HepG2 (cell line): ENCODE measurements at regions not wholly inside any gene's neighbourhood (a gene's known extent, or its start where the extent isn't known, plus 50 kb on each side); places are given as distances from the start of the nearest gene placed in this dataset.

Experiments
- ATAC-seq: fragments of 200-7000 bp; cut with Tn5 transposase; 3 replicates; pipeline ENCODE4 v1.9.1; 2020; ENCODE audit warnings: mild to moderate bottlenecking, moderate library complexity
- BruUV-seq: library from RNA; stranded (reverse); fragments of 400-500 nt; replicated peaks from 2 replicates; lab custom pipeline; 2021; lab: Mats Ljungman, UMichigan
- CTCF ChIA-PET: fragments of 300-600 bp; formaldehyde crosslinking; extraction: SDS; loops from one replicate; lab custom pipeline; 2021; ENCODE audit warnings: low total read pairs, inconsistent platforms, low intra/inter-chr PET ratio; lab: Yijun Ruan, JAX
- POLR2A ChIA-PET: fragments of 350-600 bp; sonication (Branson Sonifier 250); formaldehyde crosslinking; loops from one replicate; lab custom pipeline; 2020; ENCODE audit warnings: antibody characterized with exemption, inconsistent platforms; lab: Yijun Ruan, JAX
- DNase-seq: peaks from one replicate; pipeline ENCODE4 v3.0.0-alpha.2; 2015; ENCODE audit warnings: low spot score
- FAIRE-seq: peaks from 3 replicates; lab custom pipeline; 2011; peaks lifted over from hg19 to GRCh38; lab: Jason Lieb, UNC
- H2AFZ ChIP-seq: one replicate; pipeline ENCODE4 v1.6.1; 2011; ENCODE audit warnings: low read length, inconsistent platforms
- H3K27ac ChIP-seq: fragments of 300-600 bp; 3 replicates; pipeline ENCODE4 v1.8.0; 2011; ENCODE audit warnings: mixed run types, mild to moderate bottlenecking, mixed read lengths, low read length, inconsistent platforms; ENCODE audit not compliant: insufficient read depth; ENCODE audit errors: extremely low read length
- H3K27me3 ChIP-seq, 2 experiments: fragments of 200-600 bp in 1 of 2; 2 replicates in 1 of 2; 3 replicates in 1 of 2; pipeline versions ENCODE4 v1.6.0 to v1.8.0; 2011; ENCODE audit warnings: low read length in 2 of 2, mild to moderate bottlenecking in 2 of 2, moderate library complexity in 2 of 2, inconsistent platforms in 1 of 2; ENCODE audit not compliant: insufficient read depth in 2 of 2, control insufficient read depth in 1 of 2
- H3K36me3 ChIP-seq, 2 experiments: fragments of 200-600 bp in 1 of 2; replicated peaks in 1 of 2; 2 replicates in 1 of 2; 3 replicates in 1 of 2; pipeline versions ENCODE4 v1.5.1 to v1.8.0; 2011; ENCODE audit warnings: low read length in 2 of 2, inconsistent platforms in 1 of 2; ENCODE audit not compliant: insufficient read depth in 2 of 2, control insufficient read depth in 1 of 2
- H3K4me1 ChIP-seq: 2 replicates; pipeline ENCODE4 v1.5.1; 2012; ENCODE audit warnings: low read length, inconsistent platforms; ENCODE audit not compliant: insufficient read depth
- H3K4me2 ChIP-seq: 2 replicates; pipeline ENCODE4 v1.6.0; 2011; ENCODE audit warnings: low read depth, low read length, inconsistent platforms
- H3K4me3 ChIP-seq, 3 experiments: fragments of 200-600 bp in 1 of 3; sonication (generic), shearing (Covaris generic) in 1 of 3; replicated peaks in 1 of 3; 2 replicates each; pipeline ENCODE4 v1.5.1; 2011 to 2016; ENCODE audit warnings: low read length in 3 of 3, inconsistent platforms in 2 of 3, low read depth in 2 of 3, mild to moderate bottlenecking in 2 of 3, control low read depth in 1 of 3, mixed read lengths in 1 of 3; ENCODE audit not compliant: insufficient read depth in 1 of 3
- H3K79me2 ChIP-seq: one replicate; pipeline ENCODE4 v1.6.1; 2011; ENCODE audit warnings: low read length, inconsistent platforms; ENCODE audit not compliant: insufficient read depth
- H3K9ac ChIP-seq: 2 replicates; pipeline ENCODE4 v1.6.0; 2011; ENCODE audit warnings: mild to moderate bottlenecking, low read depth, low read length, inconsistent platforms; ENCODE audit not compliant: insufficient read depth
- H3K9me3 ChIP-seq: 2 replicates; pipeline ENCODE4 v1.5.1; 2012; ENCODE audit warnings: mild to moderate bottlenecking, low read length
- H4K20me1 ChIP-seq: 2 replicates; pipeline ENCODE4 v1.6.0; 2011; ENCODE audit warnings: inconsistent platforms, mild to moderate bottlenecking, low read length, moderate library complexity; ENCODE audit not compliant: insufficient read depth
- HNRNPK ChIP-seq: fragments of 200-400 bp; formaldehyde crosslinking; IDR thresholded peaks from 2 replicates; pipeline ENCODE4 v1.6.1; 2018; ENCODE audit warnings: low read length, low read depth, moderate library complexity, mild to moderate bottlenecking; ENCODE audit not compliant: poor library complexity, severe bottlenecking
- PHF21A ChIP-seq: sonication (generic); formaldehyde crosslinking; IDR thresholded peaks from 2 replicates; pipeline ENCODE4 v1.5.0; 2020; ENCODE audit warnings: mild to moderate bottlenecking, missing genetic modification reagents
- PHF8 ChIP-seq: sonication (generic); formaldehyde crosslinking; IDR thresholded peaks from 2 replicates; pipeline ENCODE4 v1.5.0; 2020; ENCODE audit warnings: missing genetic modification reagents
- RBM22 ChIP-seq: fragments of 200-400 bp; formaldehyde crosslinking; optimal IDR thresholded peaks from 2 replicates; pipeline ENCODE3; 2017; ENCODE audit warnings: mild to moderate bottlenecking, low read length, moderate library complexity
- SAFB2 ChIP-seq: sonication (generic); formaldehyde crosslinking; IDR thresholded peaks from 2 replicates; pipeline ENCODE4 v1.5.1; 2020; ENCODE audit warnings: missing genetic modification reagents, low read depth, mild to moderate bottlenecking, borderline replicate concordance
- ZNF235 ChIP-seq: sonication (generic); formaldehyde crosslinking; IDR thresholded peaks from 2 replicates; pipeline ENCODE4 v1.8.1; 2023; ENCODE audit warnings: mild to moderate bottlenecking, missing genetic modification reagents, borderline replicate concordance
- ZNF335 ChIP-seq: sonication (generic); formaldehyde crosslinking; IDR thresholded peaks from 2 replicates; pipeline ENCODE4 v1.4.0; 2020; ENCODE audit warnings: missing genetic modification reagents
- ZNF383 ChIP-seq: sonication (generic); formaldehyde crosslinking; IDR thresholded peaks from 2 replicates; pipeline ENCODE4 v1.4.0; 2020; ENCODE audit warnings: missing genetic modification reagents, mild to moderate bottlenecking, borderline replicate concordance
- ZNF75D ChIP-seq: sonication (generic); formaldehyde crosslinking; IDR thresholded peaks from 2 replicates; pipeline ENCODE4 v1.8.1; 2023; ENCODE audit warnings: missing genetic modification reagents, mild to moderate bottlenecking, borderline replicate concordance
- ZNF773 ChIP-seq: sonication (generic); formaldehyde crosslinking; IDR thresholded peaks from 2 replicates; pipeline ENCODE4 v1.4.0; 2020; ENCODE audit warnings: missing genetic modification reagents, borderline replicate concordance
- ZNF878 ChIP-seq: sonication (generic); formaldehyde crosslinking; IDR thresholded peaks from 2 replicates; pipeline ENCODE4 v1.8.1; 2023; ENCODE audit warnings: mild to moderate bottlenecking, missing genetic modification reagents, moderate library complexity
- ZSCAN31 ChIP-seq: sonication (generic); formaldehyde crosslinking; IDR thresholded peaks from 2 replicates; pipeline ENCODE4 v1.5.0; 2020; ENCODE audit warnings: low read depth, mild to moderate bottlenecking, missing genetic modification reagents
- WGBS: methylation state at CpG from one replicate; pipeline ENCODE4 v1.1.6; 2017; ENCODE audit warnings: low lambda C conversion rate; 5-methylcytosine and 5-hydroxymethylcytosine counted together
- in situ Hi-C: cut with HindIII; loops from 2 replicates; pipeline ENCODE4 v1.10.0; 2017; ENCODE audit warnings: low pct_unique_long_range_greater_than_20kb; ENCODE audit not compliant: extremely low pct_ligation_motif_present
- intact Hi-C: fragments of 100-400 bp; cut with micrococcal nuclease; formaldehyde crosslinking; loops from one replicate; pipeline ENCODE4 v1.10.0; 2022; ENCODE audit not compliant: unreplicated experiment
- TF ChIP-seq, protein P1 (sequence below): sonication (generic); formaldehyde crosslinking; IDR thresholded peaks from 2 replicates; pipeline ENCODE4 v1.8.0; 2022; ENCODE audit warnings: mild to moderate bottlenecking, missing genetic modification reagents, moderate library complexity
- TF ChIP-seq, protein P2 (sequence below): sonication (generic); formaldehyde crosslinking; IDR thresholded peaks from 2 replicates; pipeline ENCODE4 v1.8.1; 2023; ENCODE audit warnings: mild to moderate bottlenecking, missing genetic modification reagents

DNA sequence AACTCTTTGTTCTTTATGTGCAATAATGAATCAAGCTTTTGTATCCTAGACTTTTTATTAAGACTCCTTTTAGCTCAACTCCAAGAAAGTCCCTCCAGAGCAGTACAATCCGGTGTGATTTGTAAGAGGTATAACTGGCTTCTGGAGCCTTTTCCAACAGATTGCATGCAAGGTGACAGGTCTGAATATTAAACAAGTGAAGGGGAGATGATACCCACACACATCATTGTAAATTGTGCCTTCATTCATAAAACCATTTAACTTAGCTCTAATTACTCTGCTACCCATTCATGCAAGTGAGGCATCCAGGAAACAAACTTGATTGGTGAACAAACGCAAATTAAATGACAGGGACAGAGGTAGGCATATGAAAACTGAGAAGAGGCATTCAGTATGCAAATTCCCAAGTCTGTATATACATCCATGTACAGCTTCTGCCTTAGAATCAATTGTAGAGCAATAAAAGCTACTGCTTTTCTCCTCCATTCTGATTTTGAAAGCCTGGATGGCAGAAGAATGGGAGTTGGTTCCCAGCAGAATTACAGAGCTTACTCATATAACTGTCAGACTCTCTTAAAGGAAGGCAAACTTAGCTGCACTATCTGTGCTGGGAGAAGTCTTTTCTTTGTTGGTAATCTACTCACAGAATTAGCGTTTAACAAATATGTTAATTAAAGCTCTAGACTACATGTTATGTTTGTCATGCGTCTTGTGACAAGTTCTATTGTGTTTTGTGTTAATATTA is 261.0 kb upstream of the CDH6 start (continued):
- no peak for TF ChIP-seq ZSCAN31

DNA sequence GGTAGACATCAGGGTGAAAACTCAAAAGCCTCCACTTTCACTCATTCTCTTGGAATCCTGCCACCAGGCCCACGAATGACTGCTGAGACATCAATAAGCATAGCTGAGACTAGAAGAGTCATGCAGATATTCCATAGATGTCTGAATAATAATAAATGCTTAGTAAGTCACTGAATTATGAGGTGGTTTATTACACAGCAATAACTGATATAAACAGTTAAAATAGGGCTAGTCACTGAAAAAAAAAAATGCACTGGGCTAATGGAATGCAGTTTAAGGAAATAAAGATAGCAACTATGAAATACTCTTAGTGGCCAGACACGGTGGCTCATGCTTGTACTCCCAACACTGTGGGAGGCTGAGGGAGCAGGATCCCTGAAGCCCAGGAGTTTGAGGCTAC is 262.8 kb upstream of the CDH6 start:
- FAIRE-seq = no peak
- in situ Hi-C loops = no loop called here
- Histone ChIP-seq H3K27me3 (no peaks in the 10 kb centered on the region), H3K4me3 (no peak overlapping the region), H4K20me1 (no peaks in the 10 kb centered on the region), H3K9me3 (no peaks in the 10 kb centered on the region), H3K4me2 (no peak overlapping the region), H3K9ac (no peak overlapping the region), H3K79me2 (no peaks in the 10 kb centered on the region), H3K4me1 (no peaks in the 10 kb centered on the region), H3K27ac (no peak overlapping the region), H2AFZ (no peak overlapping the region), H3K36me3 (no peaks in the 10 kb centered on the region)
- ATAC-seq = no peak
- ChIA-PET CTCF (no interaction called here), POLR2A (no interaction called here)
- intact Hi-C loops = no loop called here
- no peak for TF ChIP-seq RBM22
- no peak for TF ChIP-seq ZNF773 (CRISPR knock-in tag)
- TF ChIP-seq, protein P1, sequence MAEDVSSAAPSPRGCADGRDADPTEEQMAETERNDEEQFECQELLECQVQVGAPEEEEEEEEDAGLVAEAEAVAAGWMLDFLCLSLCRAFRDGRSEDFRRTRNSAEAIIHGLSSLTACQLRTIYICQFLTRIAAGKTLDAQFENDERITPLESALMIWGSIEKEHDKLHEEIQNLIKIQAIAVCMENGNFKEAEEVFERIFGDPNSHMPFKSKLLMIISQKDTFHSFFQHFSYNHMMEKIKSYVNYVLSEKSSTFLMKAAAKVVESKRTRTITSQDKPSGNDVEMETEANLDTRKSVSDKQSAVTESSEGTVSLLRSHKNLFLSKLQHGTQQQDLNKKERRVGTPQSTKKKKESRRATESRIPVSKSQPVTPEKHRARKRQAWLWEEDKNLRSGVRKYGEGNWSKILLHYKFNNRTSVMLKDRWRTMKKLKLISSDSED (CRISPR knock-in tag) = no peak
- TF ChIP-seq PHF8 (CRISPR knock-in tag) = no peak
- no peak for TF ChIP-seq ZNF878 (CRISPR knock-in tag)
- TF ChIP-seq ZNF235 (CRISPR knock-in tag) = no peak
- TF ChIP-seq HNRNPK = no peak
- TF ChIP-seq SAFB2 (CRISPR knock-in tag) = no peak
- no peak for TF ChIP-seq ZNF75D (CRISPR knock-in tag)
- no peak for TF ChIP-seq ZNF383
- no peak for TF ChIP-seq PHF21A (CRISPR knock-in tag)
- TF ChIP-seq ZNF335 = no peak
- TF ChIP-seq, protein P2, sequence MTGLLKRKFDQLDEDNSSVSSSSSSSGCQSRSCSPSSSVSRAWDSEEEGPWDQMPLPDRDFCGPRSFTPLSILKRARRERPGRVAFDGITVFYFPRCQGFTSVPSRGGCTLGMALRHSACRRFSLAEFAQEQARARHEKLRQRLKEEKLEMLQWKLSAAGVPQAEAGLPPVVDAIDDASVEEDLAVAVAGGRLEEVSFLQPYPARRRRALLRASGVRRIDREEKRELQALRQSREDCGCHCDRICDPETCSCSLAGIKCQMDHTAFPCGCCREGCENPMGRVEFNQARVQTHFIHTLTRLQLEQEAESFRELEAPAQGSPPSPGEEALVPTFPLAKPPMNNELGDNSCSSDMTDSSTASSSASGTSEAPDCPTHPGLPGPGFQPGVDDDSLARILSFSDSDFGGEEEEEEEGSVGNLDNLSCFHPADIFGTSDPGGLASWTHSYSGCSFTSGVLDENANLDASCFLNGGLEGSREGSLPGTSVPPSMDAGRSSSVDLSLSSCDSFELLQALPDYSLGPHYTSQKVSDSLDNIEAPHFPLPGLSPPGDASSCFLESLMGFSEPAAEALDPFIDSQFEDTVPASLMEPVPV = no peak
- DNase-seq = no peak
- no TSS peak for BruUV-seq
- 2% methylated on average over 2 of the region's 2 CpGs for WGBS
